Tibial artery (tissue), 4 donors: ENCODE measurements at regions not wholly inside any gene's neighbourhood (a gene's known extent, or its start where the extent isn't known, plus 50 kb on each side); places are given as distances from the start of the nearest gene placed in this dataset.

ENCODE experiments used
- DNase-seq, 2 donors: peaks; one replicate each; pipeline ENCODE4 v3.0.0-alpha.2; 2019
- H3K27ac ChIP-seq, 2 donors: fragments of 200-600 bp; sonication (generic) in 1 of 2; 1 replicate in 1 of 2; 2 replicates in 1 of 2; pipeline ENCODE4 v1.5.1; 2018 to 2019; ENCODE audit warnings: mild to moderate bottlenecking in 1 of 2
- H3K27me3 ChIP-seq, 2 donors: fragments of 200-600 bp; sonication (generic) in 1 of 2; one replicate each; pipeline versions ENCODE4 v1.5.1 to v1.6.0; 2016 to 2019
- H3K36me3 ChIP-seq, 3 donors: fragments of 200-600 bp; sonication (generic) in 2 of 3; one replicate each; pipeline ENCODE4 v1.5.1; 2016 to 2019; ENCODE audit warnings: mild to moderate bottlenecking in 2 of 3
- H3K4me1 ChIP-seq, 4 donors: fragments of 200-600 bp; sonication (generic) in 2 of 4; 1 replicate in 3 of 4; 2 replicates in 1 of 4; pipeline ENCODE4 v1.5.1; 2016 to 2019
- H3K4me3 ChIP-seq, 2 donors: fragments of 200-600 bp; sonication (generic) in 1 of 2; 1 replicate in 1 of 2; 2 replicates in 1 of 2; pipeline ENCODE4 v1.5.1; 2018 to 2019; ENCODE audit warnings: mild to moderate bottlenecking in 2 of 2
- H3K9me3 ChIP-seq, 3 donors: fragments of 200-600 bp; sonication (generic) in 1 of 3; one replicate each; pipeline ENCODE4 v1.5.1; 2016 to 2019
- intact Hi-C: fragments of 100-400 bp; cut with DNase I; formaldehyde crosslinking; loops from one replicate; pipeline ENCODE4 v1.15.0; 2023; ENCODE audit warnings: low total_unique reads
- TF ChIP-seq, protein P1 (sequence below), 2 experiments: fragments of 200-600 bp in 1 of 2; fragments of 450-650 bp in 1 of 2; IDR thresholded peaks; one replicate each; pipeline ENCODE4 v1.5.1; 2017 to 2019; ENCODE audit warnings: antibody characterized with exemption in 2 of 2, mild to moderate bottlenecking in 1 of 2, moderate library complexity in 1 of 2

GRCh38 chr6:122130518-122130917 is 268.9 kb upstream of the HSF2 start:
- Histone ChIP-seq H3K4me3 (no peak overlapping the region), H3K36me3 (no peaks in the 10 kb centered on the region), H3K27ac (no peak overlapping the region), H3K4me1 (peaks cover 0 to 10% (median 4%) of the 10 kb centered on the region in 4 donors), H3K27me3 (no peaks in the 10 kb centered on the region), H3K9me3 (no peaks in the 10 kb centered on the region)
- intact Hi-C loops: no loop called here
- no peak for DNase-seq
- TF ChIP-seq, protein P1, sequence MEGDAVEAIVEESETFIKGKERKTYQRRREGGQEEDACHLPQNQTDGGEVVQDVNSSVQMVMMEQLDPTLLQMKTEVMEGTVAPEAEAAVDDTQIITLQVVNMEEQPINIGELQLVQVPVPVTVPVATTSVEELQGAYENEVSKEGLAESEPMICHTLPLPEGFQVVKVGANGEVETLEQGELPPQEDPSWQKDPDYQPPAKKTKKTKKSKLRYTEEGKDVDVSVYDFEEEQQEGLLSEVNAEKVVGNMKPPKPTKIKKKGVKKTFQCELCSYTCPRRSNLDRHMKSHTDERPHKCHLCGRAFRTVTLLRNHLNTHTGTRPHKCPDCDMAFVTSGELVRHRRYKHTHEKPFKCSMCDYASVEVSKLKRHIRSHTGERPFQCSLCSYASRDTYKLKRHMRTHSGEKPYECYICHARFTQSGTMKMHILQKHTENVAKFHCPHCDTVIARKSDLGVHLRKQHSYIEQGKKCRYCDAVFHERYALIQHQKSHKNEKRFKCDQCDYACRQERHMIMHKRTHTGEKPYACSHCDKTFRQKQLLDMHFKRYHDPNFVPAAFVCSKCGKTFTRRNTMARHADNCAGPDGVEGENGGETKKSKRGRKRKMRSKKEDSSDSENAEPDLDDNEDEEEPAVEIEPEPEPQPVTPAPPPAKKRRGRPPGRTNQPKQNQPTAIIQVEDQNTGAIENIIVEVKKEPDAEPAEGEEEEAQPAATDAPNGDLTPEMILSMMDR (IDR thresholded peaks at IDR 0.05): no peak

DNA sequence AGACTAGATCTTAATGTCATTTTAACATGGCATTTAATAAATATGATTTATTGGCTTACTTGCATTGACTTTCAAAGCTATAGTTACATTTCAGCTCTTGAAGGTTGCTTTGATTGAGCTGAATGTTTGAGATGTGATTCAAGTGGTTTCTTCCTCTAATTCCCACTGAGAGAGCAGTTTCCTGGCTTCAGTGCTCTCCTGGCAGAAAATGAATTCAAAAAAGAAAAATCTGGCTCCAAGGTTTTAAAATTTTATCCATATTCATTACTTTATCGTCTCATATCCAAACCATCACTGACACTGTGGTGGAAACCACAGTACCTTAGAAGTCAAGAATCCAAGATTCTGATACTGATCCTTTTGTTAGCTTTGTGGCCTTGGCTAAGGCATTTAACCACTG is 263.1 kb upstream of the HSF2 start:
- no peak for DNase-seq
- TF ChIP-seq, protein P1 (IDR thresholded peaks at IDR 0.05): no peak
- Histone ChIP-seq H3K4me1 (no peaks in the 10 kb centered on the region), H3K36me3 (no peaks in the 10 kb centered on the region), H3K27me3 (no peaks in the 10 kb centered on the region), H3K4me3 (no peak overlapping the region), H3K9me3 (no peaks in the 10 kb centered on the region), H3K27ac (no peak overlapping the region)
- intact Hi-C loops: no loop called here

- no peak for DNase-seq
- TF ChIP-seq, protein P1 (IDR thresholded peaks at IDR 0.05): no peak
- no peak overlapping the region for H3K27ac ChIP-seq
- no peaks in the 10 kb centered on the region for H3K4me1 ChIP-seq
- H3K36me3 ChIP-seq: no peaks in the 10 kb centered on the region
- no peaks in the 10 kb centered on the region for H3K9me3 ChIP-seq
- no peak overlapping the region for H3K4me3 ChIP-seq
- intact Hi-C loops: no loop called here
- no peaks in the 10 kb centered on the region for H3K27me3 ChIP-seq
Observed at GRCh38 chr6:122140031-122140430, 259.4 kb upstream of the HSF2 start.

DNA sequence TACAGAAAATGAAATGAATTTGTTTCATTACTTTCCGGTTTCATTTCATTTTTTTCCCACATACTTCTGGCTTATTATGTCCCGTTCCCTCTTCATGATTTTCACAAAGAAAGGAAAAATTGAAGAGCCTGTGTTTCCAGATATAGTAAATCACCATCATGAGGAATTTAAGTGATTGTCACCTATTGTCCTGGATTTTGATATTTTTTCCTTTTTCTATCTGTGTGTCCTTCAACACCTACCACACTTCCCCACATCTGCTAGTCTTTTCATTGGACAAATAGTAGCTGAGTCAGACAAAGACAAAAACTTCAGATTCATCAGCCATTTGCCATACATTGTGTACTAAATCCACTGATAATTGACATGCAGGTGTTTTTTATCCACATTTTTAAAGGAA is 258.2 kb upstream of the HSF2 start:
- Histone ChIP-seq H3K4me1 (no peaks in the 10 kb centered on the region), H3K27ac (no peak overlapping the region), H3K27me3 (no peaks in the 10 kb centered on the region), H3K9me3 (no peaks in the 10 kb centered on the region), H3K4me3 (no peak overlapping the region), H3K36me3 (no peaks in the 10 kb centered on the region)
- TF ChIP-seq, protein P1 (IDR thresholded peaks at IDR 0.05): no peak
- DNase-seq: no peak
- intact Hi-C loops: no loop called here

DNA sequence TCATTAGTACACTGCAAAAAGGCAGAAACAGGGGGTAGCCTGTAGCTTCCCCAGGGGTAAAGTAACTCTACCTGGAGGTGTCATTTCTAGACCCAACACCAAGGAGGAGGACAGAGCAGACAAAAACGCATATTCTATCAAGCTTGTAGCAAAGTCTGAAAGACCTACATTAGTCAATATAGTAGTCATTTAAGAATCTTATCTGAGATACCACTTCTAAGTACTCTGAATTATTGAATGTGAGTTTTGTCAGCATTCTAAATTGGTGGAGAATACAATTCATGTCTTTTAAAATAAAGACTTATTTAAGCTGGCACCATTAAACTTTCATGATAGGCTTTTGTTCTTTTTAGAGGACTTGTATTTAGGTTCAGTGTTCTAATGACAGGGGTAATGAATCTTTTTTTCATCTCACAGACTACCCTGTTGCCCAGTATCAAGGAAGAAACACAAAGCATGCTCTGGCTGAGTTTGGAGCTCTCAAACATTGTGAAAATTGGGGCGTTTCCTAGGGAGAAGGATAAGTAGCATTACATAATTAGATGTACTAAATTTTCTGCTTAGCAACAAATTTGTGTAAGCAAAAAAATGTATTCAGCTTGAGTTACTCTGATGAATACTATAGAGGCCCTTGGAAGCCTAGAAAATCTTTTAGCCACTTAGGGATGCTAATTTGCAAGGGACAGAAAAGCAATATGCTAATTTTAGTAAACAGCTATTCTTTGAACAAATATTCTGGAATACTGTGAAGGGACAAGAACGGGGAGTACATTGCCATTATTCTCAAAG is 255.4 kb upstream of the HSF2 start:
- Histone ChIP-seq H3K36me3 (no peaks in the 10 kb centered on the region), H3K4me1 (no peaks in the 10 kb centered on the region), H3K4me3 (no peak overlapping the region), H3K27me3 (no peaks in the 10 kb centered on the region), H3K27ac (no peak overlapping the region), H3K9me3 (no peaks in the 10 kb centered on the region)
- TF ChIP-seq, protein P1 (IDR thresholded peaks at IDR 0.05): no peak
- intact Hi-C loops: no loop called here
- DNase-seq: no peak
